ENCODE measurements at regions not wholly inside any gene's neighbourhood (a gene's known extent, or its start where the extent isn't known, plus 50 kb on each side); places are given as distances from the start of the nearest gene placed in this dataset.

DNA sequence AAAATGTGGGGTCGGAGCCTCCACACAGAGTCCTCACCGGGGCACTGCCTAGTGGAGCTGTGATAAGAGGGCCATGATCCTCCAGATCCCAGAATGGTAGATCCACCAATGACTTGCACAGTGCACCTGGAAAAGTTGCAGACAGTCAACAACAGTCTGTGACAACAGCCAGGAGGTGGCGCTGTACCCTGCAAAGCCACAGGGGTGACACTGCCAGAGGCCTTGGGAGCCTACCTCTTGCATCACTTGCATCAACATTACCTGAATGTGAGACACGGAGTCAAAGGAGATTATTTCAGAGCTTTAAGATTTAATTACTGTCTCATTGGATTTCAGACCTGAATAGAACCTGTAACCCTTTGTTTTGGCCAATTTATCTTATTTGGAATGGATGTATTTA, 614.1 kb upstream of the CDH9 start:
- ChIA-PET POLR2A (ENCODE audit: partially characterized antibody) (no interaction called here), CTCF (ENCODE audit: partially characterized antibody) (no interaction called here)
- Histone ChIP-seq H3K27me3 (ENCODE audit: insufficient read depth, low read length) (no peaks in the 10 kb centered on the region), H3K4me1 (ENCODE audit: insufficient read depth, low read length) (no peaks in the 10 kb centered on the region), H3K27ac (ENCODE audit: low read depth, low read length) (no peak overlapping the region), H3K4me3 (ENCODE audit: low read length in 2 of 2) (no peak overlapping the region), H3K9me3 (ENCODE audit: control insufficient read depth in 1 of 2, low read length in 2 of 2) (no peaks in the 10 kb centered on the region), H3K36me3 (ENCODE audit: insufficient read depth, low read length) (no peaks in the 10 kb centered on the region)
- H3K9me3 Mint-ChIP-seq = peaks cover 1 to 16% (median 9%) of the 10 kb centered on the region in 8 donors
- no peak overlapping the region for H3K4me3 Mint-ChIP-seq
- no peaks in the 10 kb centered on the region for H3K27me3 Mint-ChIP-seq
- H3K36me3 Mint-ChIP-seq = no peaks in the 10 kb centered on the region
- no peak for DNase-seq
- no peaks in the 10 kb centered on the region for H3K4me1 Mint-ChIP-seq
- intact Hi-C loops (cut with micrococcal nuclease) = no loop called here
- H3K27ac Mint-ChIP-seq = no peak overlapping the region

GRCh38 chr5:27639005-27639612, 600.7 kb upstream of the CDH9 start:
- no peaks in the 10 kb centered on the region for H3K27me3 Mint-ChIP-seq

GRCh38 chr5:27619982-27620381, 581.6 kb upstream of the CDH9 start:
- no peaks in the 10 kb centered on the region for H3K27me3 Mint-ChIP-seq
- no peaks in the 10 kb centered on the region for H3K36me3 ChIP-seq (ENCODE audit: insufficient read depth, low read length)

More at GRCh38 chr5:27639005-27639612, 600.7 kb upstream of the CDH9 start:
- no peaks in the 10 kb centered on the region for H3K4me1 ChIP-seq (ENCODE audit: insufficient read depth, low read length)
- no peak overlapping the region for H3K4me3 Mint-ChIP-seq
- peaks cover 3 to 20% (median 13%) of the 10 kb centered on the region in 8 donors for H3K9me3 Mint-ChIP-seq
- H3K36me3 Mint-ChIP-seq = no peaks in the 10 kb centered on the region
- no peak overlapping the region for H3K4me3 ChIP-seq (ENCODE audit: low read length in 2 of 2)
- ChIA-PET POLR2A (ENCODE audit: partially characterized antibody) (no interaction called here), CTCF (ENCODE audit: partially characterized antibody) (no interaction called here)
- H3K9me3 ChIP-seq (ENCODE audit: control insufficient read depth in 1 of 2, low read length in 2 of 2) = no peaks in the 10 kb centered on the region
- no peak for DNase-seq
- H3K27ac Mint-ChIP-seq = no peak overlapping the region
- H3K27me3 ChIP-seq (ENCODE audit: insufficient read depth, low read length) = no peaks in the 10 kb centered on the region
- H3K4me1 Mint-ChIP-seq = no peaks in the 10 kb centered on the region
- intact Hi-C loops (cut with micrococcal nuclease) = no loop called here
- no peaks in the 10 kb centered on the region for H3K36me3 ChIP-seq (ENCODE audit: insufficient read depth, low read length)
- H3K27ac ChIP-seq (ENCODE audit: low read depth, low read length) = no peak overlapping the region

GRCh38 chr5:27612161-27612560, 573.8 kb upstream of the CDH9 start:
- Histone ChIP-seq H3K27me3 (ENCODE audit: insufficient read depth, low read length) (no peaks in the 10 kb centered on the region), H3K27ac (ENCODE audit: low read depth, low read length) (no peak overlapping the region), H3K4me1 (ENCODE audit: insufficient read depth, low read length) (no peaks in the 10 kb centered on the region), H3K36me3 (ENCODE audit: insufficient read depth, low read length) (no peaks in the 10 kb centered on the region), H3K4me3 (ENCODE audit: low read length in 2 of 2) (no peak overlapping the region), H3K9me3 (ENCODE audit: control insufficient read depth in 1 of 2, low read length in 2 of 2) (no peaks in the 10 kb centered on the region)
- Mint-ChIP-seq H3K36me3 (no peaks in the 10 kb centered on the region), H3K27ac (no peak overlapping the region), H3K27me3 (no peaks in the 10 kb centered on the region), H3K4me3 (no peak overlapping the region), H3K4me1 (no peaks in the 10 kb centered on the region), H3K9me3 (peaks cover 0 to 30% (median 17%) of the 10 kb centered on the region in 8 donors)
- intact Hi-C loops (cut with micrococcal nuclease) = no loop called here
- CTCF ChIA-PET (ENCODE audit: partially characterized antibody) = no interaction called here
- DNase-seq = no peak
- POLR2A ChIA-PET (ENCODE audit: partially characterized antibody) = no interaction called here

More at GRCh38 chr5:27619982-27620381, 581.6 kb upstream of the CDH9 start:
- ChIA-PET CTCF (ENCODE audit: partially characterized antibody) (no interaction called here), POLR2A (ENCODE audit: partially characterized antibody) (no interaction called here)
- Histone ChIP-seq H3K4me3 (ENCODE audit: low read length in 2 of 2) (no peak overlapping the region), H3K9me3 (ENCODE audit: control insufficient read depth in 1 of 2, low read length in 2 of 2) (no peaks in the 10 kb centered on the region), H3K27ac (ENCODE audit: low read depth, low read length) (no peak overlapping the region), H3K4me1 (ENCODE audit: insufficient read depth, low read length) (no peaks in the 10 kb centered on the region), H3K27me3 (ENCODE audit: insufficient read depth, low read length) (no peaks in the 10 kb centered on the region)
- no peak for DNase-seq
- Mint-ChIP-seq H3K4me3 (no peak overlapping the region), H3K9me3 (peaks cover 0 to 30% (median 17%) of the 10 kb centered on the region in 8 donors), H3K27ac (no peak overlapping the region), H3K4me1 (no peaks in the 10 kb centered on the region), H3K36me3 (no peaks in the 10 kb centered on the region)
- intact Hi-C loops (cut with micrococcal nuclease) = no loop called here

DNA sequence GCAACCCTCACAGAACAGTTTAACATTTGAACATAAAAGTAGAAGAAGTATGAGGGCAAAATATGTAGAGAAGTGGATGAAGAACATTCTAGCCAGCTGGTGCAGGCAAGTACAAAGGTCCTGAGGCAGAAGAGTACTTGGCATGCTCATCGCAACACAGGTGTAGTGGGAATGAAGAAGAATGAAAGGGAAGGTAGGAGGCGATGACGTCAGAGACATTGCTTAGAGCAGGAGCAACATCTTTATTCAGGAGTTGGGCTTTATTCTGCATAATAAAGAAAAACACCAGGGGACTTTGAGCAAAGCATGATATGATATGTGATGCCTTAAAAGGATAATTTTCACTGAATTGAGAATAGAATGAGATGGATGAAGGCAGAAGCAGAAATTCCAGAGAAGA, 570.6 kb upstream of the CDH9 start:
- Histone ChIP-seq H3K4me1 (ENCODE audit: insufficient read depth, low read length) (no peaks in the 10 kb centered on the region), H3K9me3 (ENCODE audit: control insufficient read depth in 1 of 2, low read length in 2 of 2) (no peaks in the 10 kb centered on the region), H3K4me3 (ENCODE audit: low read length in 2 of 2) (no peak overlapping the region), H3K27ac (ENCODE audit: low read depth, low read length) (no peak overlapping the region), H3K27me3 (ENCODE audit: insufficient read depth, low read length) (no peaks in the 10 kb centered on the region), H3K36me3 (ENCODE audit: insufficient read depth, low read length) (no peaks in the 10 kb centered on the region)
- peaks cover 0 to 15% (median 8%) of the 10 kb centered on the region in 8 donors for H3K9me3 Mint-ChIP-seq
- no peaks in the 10 kb centered on the region for H3K36me3 Mint-ChIP-seq
- no peak for DNase-seq
- H3K27me3 Mint-ChIP-seq = no peaks in the 10 kb centered on the region
- H3K4me1 Mint-ChIP-seq = no peaks in the 10 kb centered on the region
- ChIA-PET CTCF (ENCODE audit: partially characterized antibody) (no interaction called here), POLR2A (ENCODE audit: partially characterized antibody) (no interaction called here)
- H3K4me3 Mint-ChIP-seq = no peak overlapping the region
- intact Hi-C loops (cut with micrococcal nuclease) = no loop called here
- H3K27ac Mint-ChIP-seq = no peak overlapping the region

- H3K27me3 ChIP-seq (ENCODE audit: insufficient read depth, low read length) = no peaks in the 10 kb centered on the region
- no peaks in the 10 kb centered on the region for H3K4me1 ChIP-seq (ENCODE audit: insufficient read depth, low read length)
- intact Hi-C loops (cut with micrococcal nuclease) = no loop called here
- no peaks in the 10 kb centered on the region for H3K36me3 ChIP-seq (ENCODE audit: insufficient read depth, low read length)
- no peaks in the 10 kb centered on the region for H3K9me3 ChIP-seq (ENCODE audit: control insufficient read depth in 1 of 2, low read length in 2 of 2)
- Mint-ChIP-seq H3K27ac (no peak overlapping the region), H3K4me1 (no peaks in the 10 kb centered on the region), H3K9me3 (peaks cover 1 to 18% (median 7%) of the 10 kb centered on the region in 8 donors), H3K36me3 (no peaks in the 10 kb centered on the region), H3K27me3 (no peaks in the 10 kb centered on the region), H3K4me3 (no peak overlapping the region)
- POLR2A ChIA-PET (ENCODE audit: partially characterized antibody) = no interaction called here
- CTCF ChIA-PET (ENCODE audit: partially characterized antibody) = no interaction called here
- H3K27ac ChIP-seq (ENCODE audit: low read depth, low read length) = no peak overlapping the region
- H3K4me3 ChIP-seq (ENCODE audit: low read length in 2 of 2) = no peak overlapping the region
- no peak for DNase-seq
These were observed 560.2 kb upstream of the CDH9 start for GRCh38 chr5:27598576-27598975.

DNA sequence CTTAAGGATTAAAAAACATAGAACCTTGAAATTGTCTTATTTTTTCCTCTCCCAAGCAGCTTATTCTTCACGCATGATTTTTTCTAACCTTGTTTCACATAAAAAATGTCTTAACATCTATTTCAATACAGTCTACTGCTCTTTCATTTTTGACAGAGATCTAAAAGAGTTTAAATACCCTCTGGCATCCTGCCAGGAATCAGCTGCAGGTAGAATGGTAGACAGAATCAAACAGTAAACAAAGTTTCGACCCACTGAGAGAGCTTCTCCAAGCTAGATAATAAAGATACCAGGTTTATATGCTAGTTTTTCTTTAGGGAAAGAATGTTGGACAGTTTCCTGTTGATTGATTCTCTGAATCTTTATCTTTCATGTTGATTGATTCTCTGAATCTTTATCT, 555.8 kb upstream of the CDH9 start:
- no peak for DNase-seq
- Mint-ChIP-seq H3K9me3 (peaks cover 1 to 21% (median 12%) of the 10 kb centered on the region in 8 donors), H3K36me3 (no peaks in the 10 kb centered on the region), H3K4me1 (no peaks in the 10 kb centered on the region), H3K27me3 (no peaks in the 10 kb centered on the region), H3K4me3 (no peak overlapping the region), H3K27ac (no peak overlapping the region)
- no peaks in the 10 kb centered on the region for H3K4me1 ChIP-seq (ENCODE audit: insufficient read depth, low read length)
- H3K4me3 ChIP-seq (ENCODE audit: low read length in 2 of 2) = no peak overlapping the region
- intact Hi-C loops (cut with micrococcal nuclease) = no loop called here
- H3K27me3 ChIP-seq (ENCODE audit: insufficient read depth, low read length) = no peaks in the 10 kb centered on the region
- no peaks in the 10 kb centered on the region for H3K9me3 ChIP-seq (ENCODE audit: control insufficient read depth in 1 of 2, low read length in 2 of 2)
- POLR2A ChIA-PET (ENCODE audit: partially characterized antibody) = no interaction called here
- CTCF ChIA-PET (ENCODE audit: partially characterized antibody) = no interaction called here
- H3K27ac ChIP-seq (ENCODE audit: low read depth, low read length) = no peak overlapping the region
- no peaks in the 10 kb centered on the region for H3K36me3 ChIP-seq (ENCODE audit: insufficient read depth, low read length)

GRCh38 chr5:27592231-27592630, 553.8 kb upstream of the CDH9 start:
- no peaks in the 10 kb centered on the region for H3K27me3 Mint-ChIP-seq
- ChIA-PET CTCF (ENCODE audit: partially characterized antibody) (no interaction called here), POLR2A (ENCODE audit: partially characterized antibody) (no interaction called here)
- no peaks in the 10 kb centered on the region for H3K4me1 ChIP-seq (ENCODE audit: insufficient read depth, low read length)
- no peaks in the 10 kb centered on the region for H3K36me3 Mint-ChIP-seq
- no peaks in the 10 kb centered on the region for H3K9me3 ChIP-seq (ENCODE audit: control insufficient read depth in 1 of 2, low read length in 2 of 2)
- intact Hi-C loops (cut with micrococcal nuclease) = no loop called here
- no peak overlapping the region for H3K27ac ChIP-seq (ENCODE audit: low read depth, low read length)
- no peak overlapping the region for H3K4me3 Mint-ChIP-seq
- DNase-seq = no peak
- H3K9me3 Mint-ChIP-seq = peaks cover 1 to 28% (median 16%) of the 10 kb centered on the region in 8 donors
- no peaks in the 10 kb centered on the region for H3K4me1 Mint-ChIP-seq
- H3K27me3 ChIP-seq (ENCODE audit: insufficient read depth, low read length) = no peaks in the 10 kb centered on the region
- H3K36me3 ChIP-seq (ENCODE audit: insufficient read depth, low read length) = no peaks in the 10 kb centered on the region
- no peak overlapping the region for H3K27ac Mint-ChIP-seq
- no peak overlapping the region for H3K4me3 ChIP-seq (ENCODE audit: low read length in 2 of 2)

Data from CD4-positive, alpha-beta memory T cell (primary cell).